Esophagus squamous epithelium (tissue), 4 donors: ENCODE measurements at regions not wholly inside any gene's neighbourhood (a gene's known extent, or its start where the extent isn't known, plus 50 kb on each side); places are given as distances from the start of the nearest gene placed in this dataset.

Source experiments
- CTCF ChIP-seq, 6 experiments: fragments of 450-650 bp in 4 of 6; fragments of 200-600 bp in 2 of 6; sonication (generic) in 2 of 6; IDR thresholded peaks; one replicate each; pipeline ENCODE4 v1.5.1; 2016 to 2019; ENCODE audit warnings: antibody characterized with exemption in 6 of 6, mild to moderate bottlenecking in 4 of 6, moderate library complexity in 4 of 6
- POLR2A ChIP-seq, 4 donors: fragments of 450-650 bp; IDR thresholded peaks; one replicate each; pipeline ENCODE4 v1.6.1; 2017; ENCODE audit warnings: antibody characterized with exemption in 4 of 4, mild to moderate bottlenecking in 4 of 4, moderate library complexity in 3 of 4

GRCh38 chr9:93869088-93869487 is 86.1 kb downstream of the BARX1 start:
- TF ChIP-seq CTCF (IDR thresholded peaks at IDR 0.05) (no peak), POLR2A (IDR thresholded peaks at IDR 0.05) (no peak)
